Glutamatergic neuron (in vitro differentiated cells): ENCODE measurements at regions not wholly inside any gene's neighbourhood (a gene's known extent, or its start where the extent isn't known, plus 50 kb on each side); places are given as distances from the start of the nearest gene placed in this dataset.

Experiments
- DNase-seq: peaks from one replicate; pipeline ENCODE4 v3.0.0; 2022
- H3K27ac Mint-ChIP-seq: one replicate; pipeline ENCODE4 v1.8.0; 2020; ENCODE audit warnings: mild to moderate bottlenecking, mixed read lengths, inconsistent platforms; ENCODE audit not compliant: unreplicated experiment
- H3K27me3 Mint-ChIP-seq: one replicate; pipeline ENCODE4 v1.8.0; 2020; ENCODE audit warnings: mild to moderate bottlenecking, moderate library complexity, mixed read lengths, inconsistent platforms; ENCODE audit not compliant: unreplicated experiment
- H3K36me3 Mint-ChIP-seq: one replicate; pipeline ENCODE4 v1.8.0; 2020; ENCODE audit warnings: mild to moderate bottlenecking, mixed read lengths, inconsistent platforms; ENCODE audit not compliant: unreplicated experiment
- H3K4me1 Mint-ChIP-seq: one replicate; pipeline ENCODE4 v1.8.0; 2020; ENCODE audit warnings: mild to moderate bottlenecking, low read depth, mixed read lengths, inconsistent platforms; ENCODE audit not compliant: unreplicated experiment
- H3K4me3 Mint-ChIP-seq: one replicate; pipeline ENCODE4 v1.8.0; 2020; ENCODE audit warnings: mild to moderate bottlenecking, mixed read lengths, inconsistent platforms; ENCODE audit not compliant: unreplicated experiment
- H3K9me3 Mint-ChIP-seq: one replicate; pipeline ENCODE4 v1.8.0; 2020; ENCODE audit warnings: mild to moderate bottlenecking, moderate library complexity, mixed read lengths, inconsistent platforms; ENCODE audit not compliant: unreplicated experiment
- CTCF ChIP-seq: fragments of 200-600 bp; sonication (generic); IDR thresholded peaks from one replicate; pipeline ENCODE4 v1.5.0; 2021; ENCODE audit not compliant: partially characterized antibody, unreplicated experiment

- DNase-seq = no peak
- H3K27me3 Mint-ChIP-seq = peaks cover 1% of the 10 kb centered on the region
- H3K4me1 Mint-ChIP-seq = no peaks in the 10 kb centered on the region
- no peak for TF ChIP-seq CTCF
- no peaks in the 10 kb centered on the region for H3K36me3 Mint-ChIP-seq
- no peaks in the 10 kb centered on the region for H3K9me3 Mint-ChIP-seq
- no peak overlapping the region for H3K27ac Mint-ChIP-seq
- H3K4me3 Mint-ChIP-seq = no peak overlapping the region
These were observed 281.0 kb upstream of the FAT1 start for GRCh38 chr4:187004628-187005027.

- DNase-seq = no peak
- H3K4me1 Mint-ChIP-seq = no peaks in the 10 kb centered on the region
- no peak overlapping the region for H3K4me3 Mint-ChIP-seq
- H3K27me3 Mint-ChIP-seq = peaks cover 1% of the 10 kb centered on the region
- H3K36me3 Mint-ChIP-seq = no peaks in the 10 kb centered on the region
- no peaks in the 10 kb centered on the region for H3K9me3 Mint-ChIP-seq
- H3K27ac Mint-ChIP-seq = no peak overlapping the region
- TF ChIP-seq CTCF = no peak
These were observed 282.5 kb upstream of the FAT1 start for GRCh38 chr4:187006189-187006618.

GRCh38 chr4:187010052-187010451 is 286.4 kb upstream of the FAT1 start:
- no peaks in the 10 kb centered on the region for H3K4me1 Mint-ChIP-seq
- H3K36me3 Mint-ChIP-seq = no peaks in the 10 kb centered on the region
- no peak for DNase-seq
- no peak for TF ChIP-seq CTCF
- H3K9me3 Mint-ChIP-seq = peaks cover 1% of the 10 kb centered on the region
- no peak overlapping the region for H3K27ac Mint-ChIP-seq
- H3K4me3 Mint-ChIP-seq = no peak overlapping the region
- no peaks in the 10 kb centered on the region for H3K27me3 Mint-ChIP-seq

DNA sequence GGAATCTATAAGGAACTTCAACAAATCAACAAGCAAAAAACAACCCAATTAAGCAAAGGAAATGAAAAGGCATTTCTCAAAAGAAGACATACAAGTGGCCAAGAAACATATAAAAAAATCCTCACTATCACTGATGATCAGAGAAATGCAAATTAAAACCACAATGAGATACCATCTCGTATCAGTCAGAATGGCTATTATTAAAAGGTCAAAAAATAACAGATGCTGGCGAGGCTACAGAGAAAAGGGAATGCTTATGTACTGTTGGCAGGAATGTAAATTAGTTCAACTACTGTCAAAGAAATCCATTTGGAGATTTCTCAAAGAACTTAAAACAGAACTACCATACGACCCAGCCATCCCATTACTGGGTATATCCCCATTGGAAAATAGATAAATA is 292.4 kb upstream of the FAT1 start:
- Mint-ChIP-seq H3K4me3 (no peak overlapping the region), H3K27me3 (no peaks in the 10 kb centered on the region), H3K9me3 (peaks cover 1% of the 10 kb centered on the region), H3K4me1 (no peaks in the 10 kb centered on the region), H3K27ac (no peak overlapping the region), H3K36me3 (no peaks in the 10 kb centered on the region)
- TF ChIP-seq CTCF = no peak
- no peak for DNase-seq

DNA sequence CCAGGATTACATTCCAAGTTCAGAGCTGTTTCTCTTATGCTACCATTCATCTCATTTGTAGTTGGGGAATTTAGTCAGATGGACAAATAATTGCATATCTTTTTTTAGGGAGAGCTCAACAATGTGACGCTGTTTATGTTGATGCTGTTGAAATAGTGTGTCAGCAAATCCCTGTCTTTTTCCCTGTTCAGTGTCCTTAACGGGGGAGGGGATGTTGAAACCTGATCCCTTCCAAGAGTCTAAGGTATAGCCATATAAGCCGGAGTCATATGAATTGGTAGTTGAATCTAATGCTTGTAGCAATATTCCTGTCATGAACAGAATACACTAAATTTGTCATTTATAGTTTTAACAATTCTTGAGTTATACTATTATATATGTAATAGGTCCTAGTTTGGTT is 293.5 kb upstream of the FAT1 start:
- Mint-ChIP-seq H3K27ac (no peak overlapping the region), H3K4me3 (no peak overlapping the region), H3K4me1 (no peaks in the 10 kb centered on the region), H3K27me3 (no peaks in the 10 kb centered on the region), H3K36me3 (no peaks in the 10 kb centered on the region), H3K9me3 (peaks cover 1% of the 10 kb centered on the region)
- DNase-seq = no peak
- no peak for TF ChIP-seq CTCF
